Hepatocyte (in vitro differentiated cells): ENCODE measurements at regions not wholly inside any gene's neighbourhood (a gene's known extent, or its start where the extent isn't known, plus 50 kb on each side); places are given as distances from the start of the nearest gene placed in this dataset.

Experiments used
- CTCF ChIP-seq: fragments of 200-600 bp; sonication (generic); IDR thresholded peaks from 2 replicates; pipeline ENCODE4 v1.5.1; 2016; ENCODE audit warnings: antibody characterized with exemption, mild to moderate bottlenecking; ENCODE audit not compliant: poor library complexity
- EZH2 ChIP-seq: fragments of 200-600 bp; sonication (generic); IDR thresholded peaks from 2 replicates; pipeline ENCODE4 v1.6.1; 2016; ENCODE audit warnings: antibody characterized with exemption, mild to moderate bottlenecking, borderline replicate concordance
- EZH2phosphoT487 ChIP-seq: fragments of 200-600 bp; sonication (generic); IDR thresholded peaks from one replicate; pipeline ENCODE4 v1.6.1; 2018; ENCODE audit warnings: antibody characterized with exemption, mild to moderate bottlenecking, low read depth, moderate library complexity; ENCODE audit not compliant: unreplicated experiment, severe bottlenecking

DNA sequence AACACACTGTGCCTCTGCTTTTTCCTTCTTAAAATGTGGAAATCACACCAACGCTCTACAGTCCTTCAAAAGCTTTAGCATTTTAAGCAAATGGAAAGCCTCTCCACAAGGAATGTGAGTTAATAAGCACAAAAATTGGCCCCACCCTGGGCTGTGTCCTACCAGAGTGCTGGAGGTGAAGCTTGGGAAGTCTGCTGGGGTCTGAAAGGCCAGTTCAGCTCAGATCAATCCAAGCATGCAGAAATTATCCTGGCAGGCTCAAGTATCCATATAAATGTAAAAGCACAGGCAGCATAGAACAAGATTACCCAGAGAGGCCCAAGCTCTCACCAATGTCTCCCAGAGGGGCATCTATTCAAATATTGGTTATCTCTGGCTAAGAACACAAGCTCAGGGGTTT, 98.5 kb downstream of the ESM1 start:
- TF ChIP-seq CTCF (no peak), EZH2 (no peak), EZH2phosphoT487 (no peak)
